ENCODE measurements at regions not wholly inside any gene's neighbourhood (a gene's known extent, or its start where the extent isn't known, plus 50 kb on each side); places are given as distances from the start of the nearest gene placed in this dataset.

DNA sequence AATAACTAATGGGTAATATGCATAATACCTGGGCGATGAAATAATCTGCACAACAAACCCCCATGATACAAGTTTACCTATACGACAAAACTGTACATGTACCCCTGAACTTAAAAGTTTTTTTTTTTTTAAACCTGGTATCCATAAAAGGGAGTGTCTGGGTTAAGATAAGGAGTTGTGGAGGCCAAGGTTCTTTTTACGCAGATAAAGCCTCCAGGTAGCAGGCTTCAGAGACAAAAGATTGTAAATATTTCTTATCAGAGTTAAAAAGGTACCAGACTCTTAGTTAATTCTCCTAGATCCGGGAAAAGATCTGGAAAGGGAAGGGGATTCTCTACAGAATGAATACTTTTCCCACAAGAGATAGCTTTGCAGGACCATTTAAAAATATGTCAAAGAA lies 259.4 kb upstream of the SSTR1 start:
- TF ChIP-seq, protein P1, sequence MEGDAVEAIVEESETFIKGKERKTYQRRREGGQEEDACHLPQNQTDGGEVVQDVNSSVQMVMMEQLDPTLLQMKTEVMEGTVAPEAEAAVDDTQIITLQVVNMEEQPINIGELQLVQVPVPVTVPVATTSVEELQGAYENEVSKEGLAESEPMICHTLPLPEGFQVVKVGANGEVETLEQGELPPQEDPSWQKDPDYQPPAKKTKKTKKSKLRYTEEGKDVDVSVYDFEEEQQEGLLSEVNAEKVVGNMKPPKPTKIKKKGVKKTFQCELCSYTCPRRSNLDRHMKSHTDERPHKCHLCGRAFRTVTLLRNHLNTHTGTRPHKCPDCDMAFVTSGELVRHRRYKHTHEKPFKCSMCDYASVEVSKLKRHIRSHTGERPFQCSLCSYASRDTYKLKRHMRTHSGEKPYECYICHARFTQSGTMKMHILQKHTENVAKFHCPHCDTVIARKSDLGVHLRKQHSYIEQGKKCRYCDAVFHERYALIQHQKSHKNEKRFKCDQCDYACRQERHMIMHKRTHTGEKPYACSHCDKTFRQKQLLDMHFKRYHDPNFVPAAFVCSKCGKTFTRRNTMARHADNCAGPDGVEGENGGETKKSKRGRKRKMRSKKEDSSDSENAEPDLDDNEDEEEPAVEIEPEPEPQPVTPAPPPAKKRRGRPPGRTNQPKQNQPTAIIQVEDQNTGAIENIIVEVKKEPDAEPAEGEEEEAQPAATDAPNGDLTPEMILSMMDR (IDR thresholded peaks at IDR 0.05) = no peak
- TF ChIP-seq ZNF121 (CRISPR knock-in tag; IDR thresholded peaks at IDR 0.05) = no peak
- TF ChIP-seq, protein P2, sequence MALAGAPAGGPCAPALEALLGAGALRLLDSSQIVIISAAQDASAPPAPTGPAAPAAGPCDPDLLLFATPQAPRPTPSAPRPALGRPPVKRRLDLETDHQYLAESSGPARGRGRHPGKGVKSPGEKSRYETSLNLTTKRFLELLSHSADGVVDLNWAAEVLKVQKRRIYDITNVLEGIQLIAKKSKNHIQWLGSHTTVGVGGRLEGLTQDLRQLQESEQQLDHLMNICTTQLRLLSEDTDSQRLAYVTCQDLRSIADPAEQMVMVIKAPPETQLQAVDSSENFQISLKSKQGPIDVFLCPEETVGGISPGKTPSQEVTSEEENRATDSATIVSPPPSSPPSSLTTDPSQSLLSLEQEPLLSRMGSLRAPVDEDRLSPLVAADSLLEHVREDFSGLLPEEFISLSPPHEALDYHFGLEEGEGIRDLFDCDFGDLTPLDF (CRISPR knock-in tag; IDR thresholded peaks at IDR 0.05) = no peak
- TF ChIP-seq, protein P3, sequence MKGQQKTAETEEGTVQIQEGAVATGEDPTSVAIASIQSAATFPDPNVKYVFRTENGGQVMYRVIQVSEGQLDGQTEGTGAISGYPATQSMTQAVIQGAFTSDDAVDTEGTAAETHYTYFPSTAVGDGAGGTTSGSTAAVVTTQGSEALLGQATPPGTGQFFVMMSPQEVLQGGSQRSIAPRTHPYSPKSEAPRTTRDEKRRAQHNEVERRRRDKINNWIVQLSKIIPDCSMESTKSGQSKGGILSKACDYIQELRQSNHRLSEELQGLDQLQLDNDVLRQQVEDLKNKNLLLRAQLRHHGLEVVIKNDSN (CRISPR knock-in tag; IDR thresholded peaks at IDR 0.05) = no peak
- TF ChIP-seq, protein P4, sequence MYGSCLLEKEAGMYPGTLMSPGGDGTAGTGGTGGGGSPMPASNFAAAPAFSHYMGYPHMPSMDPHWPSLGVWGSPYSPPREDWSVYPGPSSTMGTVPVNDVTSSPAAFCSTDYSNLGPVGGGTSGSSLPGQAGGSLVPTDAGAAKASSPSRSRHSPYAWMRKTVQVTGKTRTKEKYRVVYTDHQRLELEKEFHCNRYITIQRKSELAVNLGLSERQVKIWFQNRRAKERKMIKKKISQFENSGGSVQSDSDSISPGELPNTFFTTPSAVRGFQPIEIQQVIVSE (CRISPR knock-in tag; IDR thresholded peaks at IDR 0.05; ENCODE audit: borderline replicate concordance) = no peak

Measured in WTC11 (cell line).